Activated naive CD8-positive, alpha-beta T cell treated with anti-CD3 and anti-CD28 coated beads, Interleukin-2, amount 10 ng/mL, durations not matched to agents 7 days and 5 days (primary cell): ENCODE measurements at regions not wholly inside any gene's neighbourhood (a gene's known extent, or its start where the extent isn't known, plus 50 kb on each side); places are given as distances from the start of the nearest gene placed in this dataset.
"Not testable (repeated sequence)": the region's sequence is repeated elsewhere in the genome, so short reads cannot be mapped to it uniquely, and the experiment has no call there.

Source experiments
- ATAC-seq: fragments of 150-1000 bp; cut with Tn5 transposase; one replicate; pipeline ENCODE4 v1.10.0; 2021; ENCODE audit warnings: low read depth, moderate library complexity
- POLR2A ChIA-PET: fragments of 350-600 bp; sonication (Branson Sonifier 250); formaldehyde crosslinking; loops from one replicate; lab custom pipeline; 2021; ENCODE audit warnings: antibody characterized with exemption; lab: Charles Lee
- DNase-seq: peaks from one replicate; pipeline ENCODE4 v3.0.0; 2021
- H3K27ac Mint-ChIP-seq: one replicate; pipeline ENCODE4 v1.8.0; 2022; ENCODE audit warnings: mild to moderate bottlenecking, mixed read lengths
- H3K27me3 Mint-ChIP-seq: one replicate; pipeline ENCODE4 v1.8.0; 2022; ENCODE audit warnings: mild to moderate bottlenecking, moderate library complexity, mixed read lengths
- H3K36me3 Mint-ChIP-seq: one replicate; pipeline ENCODE4 v1.8.0; 2021; ENCODE audit warnings: mild to moderate bottlenecking, mixed read lengths
- H3K4me1 Mint-ChIP-seq: one replicate; pipeline ENCODE4 v1.8.0; 2021; ENCODE audit warnings: mixed read lengths
- H3K4me3 Mint-ChIP-seq: one replicate; pipeline ENCODE4 v1.8.0; 2022; ENCODE audit warnings: mild to moderate bottlenecking, moderate library complexity, mixed read lengths
- H3K9me3 Mint-ChIP-seq: one replicate; pipeline ENCODE4 v1.8.0; 2021; ENCODE audit warnings: mixed read lengths

- H3K27me3 Mint-ChIP-seq = peaks cover 2% of the 10 kb centered on the region
- H3K27ac Mint-ChIP-seq = no peak overlapping the region
- no peaks in the 10 kb centered on the region for H3K36me3 Mint-ChIP-seq
- ATAC-seq (no peak), DNase-seq (no peak)
- H3K4me1 Mint-ChIP-seq = no peaks in the 10 kb centered on the region
- POLR2A ChIA-PET = no interaction called here
- H3K4me3 Mint-ChIP-seq = no peak overlapping the region
- H3K9me3 Mint-ChIP-seq = peaks cover 9% of the 10 kb centered on the region
Measured at GRCh38 chr12:71321130-71321529, 118.5 kb upstream of the LGR5 start.

- no peak overlapping the region for H3K27ac Mint-ChIP-seq
- DNase-seq (no peak), ATAC-seq (no peak)
- H3K4me1 Mint-ChIP-seq = no peaks in the 10 kb centered on the region
- H3K4me3 Mint-ChIP-seq = no peak overlapping the region
- POLR2A ChIA-PET = no interaction called here
- peaks cover 1% of the 10 kb centered on the region for H3K9me3 Mint-ChIP-seq
- H3K36me3 Mint-ChIP-seq = no peaks in the 10 kb centered on the region
- H3K27me3 Mint-ChIP-seq = peaks cover 2% of the 10 kb centered on the region
Measured at GRCh38 chr12:71315328-71315985, 124.1 kb upstream of the LGR5 start.

- H3K27ac Mint-ChIP-seq = no peak overlapping the region
- peaks cover 2% of the 10 kb centered on the region for H3K27me3 Mint-ChIP-seq
- peaks cover 1% of the 10 kb centered on the region for H3K9me3 Mint-ChIP-seq
- no peak overlapping the region for H3K4me3 Mint-ChIP-seq
- POLR2A ChIA-PET = no interaction called here
- H3K4me1 Mint-ChIP-seq = no peaks in the 10 kb centered on the region
- DNase-seq (no peak), ATAC-seq (no peak)
- H3K36me3 Mint-ChIP-seq = no peaks in the 10 kb centered on the region
Measured at GRCh38 chr12:71312768-71313403, 126.7 kb upstream of the LGR5 start.

- H3K9me3 Mint-ChIP-seq, H3K27me3 Mint-ChIP-seq, ATAC-seq, POLR2A ChIA-PET, DNase-seq, H3K4me1 Mint-ChIP-seq, H3K36me3 Mint-ChIP-seq, H3K27ac Mint-ChIP-seq, H3K4me3 Mint-ChIP-seq: not testable (repeated sequence)
Measured at GRCh38 chr12:71311611-71312010, 128.0 kb upstream of the LGR5 start.

GRCh38 chr12:71306808-71307207 is 132.8 kb upstream of the LGR5 start:
- Mint-ChIP-seq H3K36me3 (no peaks in the 10 kb centered on the region), H3K4me3 (no peak overlapping the region), H3K4me1 (no peaks in the 10 kb centered on the region), H3K27me3 (no peaks in the 10 kb centered on the region), H3K27ac (no peak overlapping the region), H3K9me3 (no peaks in the 10 kb centered on the region)
- no peak for ATAC-seq
- POLR2A ChIA-PET = no interaction called here
- no peak for DNase-seq

- ATAC-seq = no peak
- no peak overlapping the region for H3K4me3 Mint-ChIP-seq
- no peaks in the 10 kb centered on the region for H3K4me1 Mint-ChIP-seq
- no peak for DNase-seq
- H3K36me3 Mint-ChIP-seq = no peaks in the 10 kb centered on the region
- POLR2A ChIA-PET = no interaction called here
- H3K9me3 Mint-ChIP-seq = no peaks in the 10 kb centered on the region
- H3K27ac Mint-ChIP-seq = no peak overlapping the region
- H3K27me3 Mint-ChIP-seq = no peaks in the 10 kb centered on the region
Measured at GRCh38 chr12:71304306-71304705, 135.3 kb upstream of the LGR5 start.

- ATAC-seq = no peak
- Mint-ChIP-seq H3K27ac (no peak overlapping the region), H3K36me3 (no peaks in the 10 kb centered on the region), H3K4me3 (no peak overlapping the region), H3K9me3 (no peaks in the 10 kb centered on the region), H3K4me1 (no peaks in the 10 kb centered on the region), H3K27me3 (no peaks in the 10 kb centered on the region)
- DNase-seq = no peak
- POLR2A ChIA-PET = no interaction called here
Measured at GRCh38 chr12:71303199-71303598, 136.4 kb upstream of the LGR5 start.

- H3K4me3 Mint-ChIP-seq = no peak overlapping the region
- POLR2A ChIA-PET = no interaction called here
- no peaks in the 10 kb centered on the region for H3K36me3 Mint-ChIP-seq
- no peaks in the 10 kb centered on the region for H3K27me3 Mint-ChIP-seq
- ATAC-seq = no peak
- no peak overlapping the region for H3K27ac Mint-ChIP-seq
- no peaks in the 10 kb centered on the region for H3K9me3 Mint-ChIP-seq
- H3K4me1 Mint-ChIP-seq = no peaks in the 10 kb centered on the region
- no peak for DNase-seq
Measured at GRCh38 chr12:71300772-71301675, 138.6 kb upstream of the LGR5 start.

- ATAC-seq (no peak), DNase-seq (no peak)
- Mint-ChIP-seq H3K27ac (no peak overlapping the region), H3K4me1 (no peaks in the 10 kb centered on the region), H3K36me3 (no peaks in the 10 kb centered on the region), H3K27me3 (no peaks in the 10 kb centered on the region), H3K9me3 (no peaks in the 10 kb centered on the region), H3K4me3 (no peak overlapping the region)
- POLR2A ChIA-PET = no interaction called here
Measured at GRCh38 chr12:71299541-71300376, 139.8 kb upstream of the LGR5 start.

- H3K27ac Mint-ChIP-seq = no peak overlapping the region
- DNase-seq (no peak), ATAC-seq (no peak)
- H3K9me3 Mint-ChIP-seq = no peaks in the 10 kb centered on the region
- H3K27me3 Mint-ChIP-seq = no peaks in the 10 kb centered on the region
- no peaks in the 10 kb centered on the region for H3K4me1 Mint-ChIP-seq
- no peak overlapping the region for H3K4me3 Mint-ChIP-seq
- POLR2A ChIA-PET = no interaction called here
- no peaks in the 10 kb centered on the region for H3K36me3 Mint-ChIP-seq
Measured at GRCh38 chr12:71297930-71298329, 140.1 kb upstream of the TSPAN8 start.

GRCh38 chr12:71295953-71296352 is 138.2 kb upstream of the TSPAN8 start:
- no peaks in the 10 kb centered on the region for H3K36me3 Mint-ChIP-seq
- POLR2A ChIA-PET = no interaction called here
- no peaks in the 10 kb centered on the region for H3K4me1 Mint-ChIP-seq
- DNase-seq (no peak), ATAC-seq (no peak)
- peaks cover 5% of the 10 kb centered on the region for H3K9me3 Mint-ChIP-seq
- H3K4me3 Mint-ChIP-seq = no peak overlapping the region
- no peaks in the 10 kb centered on the region for H3K27me3 Mint-ChIP-seq
- H3K27ac Mint-ChIP-seq = no peak overlapping the region

GRCh38 chr12:71291746-71292145 is 133.9 kb upstream of the TSPAN8 start:
- Mint-ChIP-seq H3K4me3 (no peak overlapping the region), H3K4me1 (no peaks in the 10 kb centered on the region), H3K27me3 (no peaks in the 10 kb centered on the region), H3K36me3 (no peaks in the 10 kb centered on the region), H3K27ac (no peak overlapping the region), H3K9me3 (peaks cover 7% of the 10 kb centered on the region)
- ATAC-seq (no peak), DNase-seq (no peak)
- POLR2A ChIA-PET = no interaction called here

GRCh38 chr12:71283883-71284282 is 126.1 kb upstream of the TSPAN8 start:
- no peaks in the 10 kb centered on the region for H3K4me1 Mint-ChIP-seq
- ATAC-seq = no peak
- POLR2A ChIA-PET = no interaction called here
- no peak for DNase-seq
- no peak overlapping the region for H3K27ac Mint-ChIP-seq
- H3K9me3 Mint-ChIP-seq = peaks cover 2% of the 10 kb centered on the region
- H3K36me3 Mint-ChIP-seq = no peaks in the 10 kb centered on the region
- H3K27me3 Mint-ChIP-seq = no peaks in the 10 kb centered on the region
- H3K4me3 Mint-ChIP-seq = no peak overlapping the region
